Sigmoid colon (tissue), 3 donors: ENCODE measurements at regions not wholly inside any gene's neighbourhood (a gene's known extent, or its start where the extent isn't known, plus 50 kb on each side); places are given as distances from the start of the nearest gene placed in this dataset.

Experiments
- POLR2A ChIP-seq, 2 donors: fragments of 450-650 bp; IDR thresholded peaks; one replicate each; pipeline ENCODE4 v1.6.1; 2016; ENCODE audit warnings: antibody characterized with exemption in 2 of 2, mild to moderate bottlenecking in 2 of 2, moderate library complexity in 2 of 2
- TF ChIP-seq, protein P1 (sequence below), 4 experiments: fragments of 450-650 bp in 3 of 4; fragments of 200-600 bp in 1 of 4; IDR thresholded peaks; one replicate each; pipeline ENCODE4 v1.5.1; 2016 to 2019; ENCODE audit warnings: antibody characterized with exemption in 4 of 4, mild to moderate bottlenecking in 3 of 4, moderate library complexity in 2 of 4

DNA sequence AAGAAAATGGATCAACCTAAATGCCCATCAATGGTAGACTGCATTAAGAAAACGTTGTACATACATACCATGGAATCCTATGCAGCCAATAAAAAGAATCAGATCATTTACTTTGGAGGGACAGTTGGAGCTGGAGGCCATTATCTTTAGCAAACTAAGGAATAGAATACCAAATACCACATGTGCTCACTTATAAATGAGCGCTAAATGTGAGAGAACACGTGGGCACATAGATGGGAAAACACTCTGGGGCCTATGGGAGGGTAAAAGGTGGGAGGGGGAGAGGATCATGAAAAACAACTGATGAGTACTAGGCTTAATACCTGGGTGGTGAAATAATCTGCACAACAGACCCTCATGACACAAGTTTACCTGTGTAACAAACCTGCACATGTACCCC lies 1729.9 kb upstream of the PCDH10 start:
- TF ChIP-seq, protein P1, sequence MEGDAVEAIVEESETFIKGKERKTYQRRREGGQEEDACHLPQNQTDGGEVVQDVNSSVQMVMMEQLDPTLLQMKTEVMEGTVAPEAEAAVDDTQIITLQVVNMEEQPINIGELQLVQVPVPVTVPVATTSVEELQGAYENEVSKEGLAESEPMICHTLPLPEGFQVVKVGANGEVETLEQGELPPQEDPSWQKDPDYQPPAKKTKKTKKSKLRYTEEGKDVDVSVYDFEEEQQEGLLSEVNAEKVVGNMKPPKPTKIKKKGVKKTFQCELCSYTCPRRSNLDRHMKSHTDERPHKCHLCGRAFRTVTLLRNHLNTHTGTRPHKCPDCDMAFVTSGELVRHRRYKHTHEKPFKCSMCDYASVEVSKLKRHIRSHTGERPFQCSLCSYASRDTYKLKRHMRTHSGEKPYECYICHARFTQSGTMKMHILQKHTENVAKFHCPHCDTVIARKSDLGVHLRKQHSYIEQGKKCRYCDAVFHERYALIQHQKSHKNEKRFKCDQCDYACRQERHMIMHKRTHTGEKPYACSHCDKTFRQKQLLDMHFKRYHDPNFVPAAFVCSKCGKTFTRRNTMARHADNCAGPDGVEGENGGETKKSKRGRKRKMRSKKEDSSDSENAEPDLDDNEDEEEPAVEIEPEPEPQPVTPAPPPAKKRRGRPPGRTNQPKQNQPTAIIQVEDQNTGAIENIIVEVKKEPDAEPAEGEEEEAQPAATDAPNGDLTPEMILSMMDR (IDR thresholded peaks at IDR 0.05), result no peak
- no peak for TF ChIP-seq POLR2A (IDR thresholded peaks at IDR 0.05)
